ENCODE measurements at regions not wholly inside any gene's neighbourhood (a gene's known extent, or its start where the extent isn't known, plus 50 kb on each side); places are given as distances from the start of the nearest gene placed in this dataset.

DNA sequence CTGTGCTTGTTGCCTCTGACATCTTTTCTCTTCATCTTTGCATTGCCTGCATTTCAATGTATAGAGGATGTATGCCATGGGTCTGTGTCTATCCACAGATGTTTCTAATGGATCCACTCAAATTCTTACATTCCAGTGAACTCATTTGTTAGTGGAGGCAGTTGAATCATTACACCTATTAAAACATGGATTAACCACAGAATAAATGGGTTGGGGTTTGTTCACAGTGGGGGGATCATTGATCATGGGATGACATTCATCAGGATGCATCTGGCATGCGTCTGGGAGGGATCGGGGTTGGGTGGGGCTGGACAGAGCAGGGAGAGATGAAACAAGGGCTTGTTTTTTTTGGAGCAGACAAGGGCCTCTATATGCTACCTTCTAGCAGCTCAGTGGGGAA lies 182.5 kb downstream of the RHOU start:
- peak; percentile 64 to 72 for DNase-seq (ENCODE audit: low read depth in 2 of 2)

DNA sequence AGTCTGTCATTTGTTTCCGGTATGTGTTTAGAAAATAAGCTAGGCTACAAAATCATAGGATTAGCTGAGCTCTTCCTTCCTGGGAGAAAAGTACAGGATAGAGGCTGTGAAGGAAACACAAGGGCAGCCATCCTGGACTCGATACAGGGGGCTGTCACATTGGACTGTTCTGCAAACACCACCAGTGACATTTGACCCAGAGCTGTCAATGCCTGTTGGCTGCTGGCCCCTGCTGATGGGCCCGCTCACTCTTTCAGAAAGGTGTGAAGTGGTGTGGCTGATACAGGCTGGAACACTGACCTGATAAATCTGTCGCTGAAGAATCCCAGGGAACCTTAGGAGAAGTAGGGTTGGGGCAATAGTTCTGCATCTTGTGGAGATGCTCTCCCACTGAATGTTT lies 183.1 kb downstream of the RHOU start:
- no peak for DNase-seq (ENCODE audit: low read depth in 2 of 2)

DNA sequence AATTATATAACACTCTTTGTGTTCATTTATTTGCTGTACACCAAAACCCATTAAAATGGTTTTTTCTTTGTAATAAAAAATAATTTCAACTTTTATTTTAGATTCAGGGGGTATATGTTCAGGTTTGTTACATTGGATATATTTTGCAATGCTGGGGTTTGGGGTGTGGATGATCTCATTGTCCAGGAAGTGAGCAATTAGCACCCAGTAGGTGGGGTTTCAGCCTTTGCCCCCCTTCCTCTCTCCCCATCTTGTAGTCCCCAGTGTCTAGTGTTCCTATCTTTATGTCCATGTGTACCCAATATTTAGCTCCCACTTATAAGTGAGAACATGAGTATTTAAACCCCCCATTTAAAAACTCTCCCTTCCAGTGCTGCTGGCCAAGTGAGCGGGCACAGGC lies 184.6 kb downstream of the RHOU start:
- no peak for DNase-seq (ENCODE audit: low read depth in 2 of 2)

DNA sequence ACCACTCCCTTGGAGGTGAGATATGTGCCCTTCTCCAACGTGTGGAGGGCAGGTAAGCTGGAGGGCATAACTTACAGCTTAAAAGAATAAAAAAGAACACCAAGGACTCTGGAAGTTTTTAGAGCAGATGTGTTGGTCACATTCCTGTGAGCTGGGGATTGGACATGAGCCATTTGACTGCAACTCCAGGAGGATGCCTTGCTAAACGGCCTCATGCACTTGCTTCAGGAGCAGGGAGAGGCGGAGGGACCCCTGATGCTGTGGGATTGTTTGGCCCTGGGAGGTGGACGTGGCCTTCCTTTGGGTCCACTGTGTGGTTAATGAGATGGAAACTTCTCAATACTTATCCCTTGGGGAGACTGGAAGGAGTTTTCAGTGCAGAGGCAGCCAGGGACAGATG lies 185.6 kb downstream of the RHOU start:
- DNase-seq (ENCODE audit: low read depth in 2 of 2) = no peak

DNA sequence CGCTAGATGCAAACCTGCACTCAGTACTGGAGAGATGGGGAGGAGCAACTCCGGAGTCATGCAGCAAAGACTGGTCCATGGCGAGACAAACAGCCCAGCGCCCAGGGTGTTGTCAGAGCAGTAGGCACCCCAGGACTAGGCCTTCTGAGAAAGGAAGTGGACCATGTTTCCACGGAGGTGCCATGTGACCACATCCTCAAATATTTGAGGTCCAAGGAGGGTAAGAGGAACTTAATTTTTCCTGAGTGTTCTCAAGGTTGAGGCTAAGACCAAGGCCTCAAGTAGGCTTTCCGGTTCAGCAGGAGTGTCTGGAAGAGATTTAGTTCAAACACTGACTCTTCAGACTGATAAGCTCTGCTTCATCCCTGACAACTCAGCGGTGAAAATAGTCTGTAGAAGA lies 186.2 kb downstream of the RHOU start:
- no peak for DNase-seq (ENCODE audit: low read depth in 2 of 2)

DNA sequence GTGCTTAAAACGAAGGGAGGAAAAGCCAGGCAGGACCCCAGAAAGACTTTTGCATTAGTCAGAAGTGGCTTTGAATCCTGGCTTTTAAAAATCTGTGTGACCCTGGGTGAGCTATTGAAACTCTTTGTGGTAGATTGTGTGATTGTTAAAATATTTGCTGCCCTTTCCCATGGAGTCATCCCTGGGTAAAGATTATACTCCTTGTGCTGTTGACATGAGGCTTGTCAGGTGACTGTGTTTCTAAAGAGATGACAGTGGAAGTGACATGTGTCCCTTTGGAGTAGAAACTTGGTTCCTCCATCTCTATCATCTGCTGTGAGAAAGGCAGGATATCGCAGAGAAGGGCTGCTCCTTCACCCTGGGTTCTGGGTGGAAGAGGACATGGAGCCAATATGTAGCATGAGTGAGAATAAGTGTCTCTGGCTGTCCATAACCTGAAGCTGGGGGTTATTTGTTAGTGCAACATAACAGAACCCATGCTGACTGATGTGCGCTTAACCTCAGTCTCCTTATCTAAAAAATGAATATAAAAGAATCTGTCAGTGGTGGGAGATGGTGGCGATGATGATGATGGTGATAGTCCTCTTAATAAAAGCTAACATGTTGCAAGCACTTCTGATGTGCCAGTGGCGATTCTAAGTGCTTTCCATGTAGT lies 187.6 kb downstream of the RHOU start:
- no peak for DNase-seq (ENCODE audit: low read depth in 2 of 2)

DNA sequence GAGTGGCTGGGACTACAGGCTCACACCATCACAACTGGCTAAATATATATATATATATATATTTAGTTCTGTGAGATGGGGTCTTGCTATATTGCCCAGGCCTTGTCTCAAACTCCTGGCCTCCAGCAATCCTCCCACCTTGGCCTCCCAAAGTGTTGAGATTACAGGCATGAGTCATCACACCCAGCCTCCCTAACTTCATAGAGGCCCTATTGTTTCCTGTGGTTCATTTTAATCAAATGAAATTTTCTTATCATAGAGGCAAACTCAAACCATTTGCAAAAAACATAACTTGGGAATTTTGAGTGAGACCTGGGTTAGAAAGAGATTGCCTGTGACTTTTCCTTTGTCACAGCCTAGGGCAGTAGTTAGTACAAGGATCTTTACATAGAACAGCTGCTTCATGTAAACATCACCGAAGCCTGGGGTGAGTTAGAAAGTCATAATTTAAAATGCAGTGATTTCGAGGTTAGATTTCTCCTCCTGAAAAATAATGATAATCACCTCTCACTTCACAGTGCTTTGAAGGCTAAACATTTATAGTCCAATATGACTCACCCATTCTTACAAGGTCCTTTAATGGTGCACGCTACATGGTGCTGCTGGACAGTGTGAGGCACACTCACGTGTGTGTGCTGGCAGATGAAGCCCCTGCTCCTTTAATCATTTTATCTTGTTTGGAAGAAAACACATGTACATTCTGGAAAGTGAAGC lies 188.9 kb downstream of the RHOU start:
- no peak for DNase-seq (ENCODE audit: low read depth in 2 of 2)

DNA sequence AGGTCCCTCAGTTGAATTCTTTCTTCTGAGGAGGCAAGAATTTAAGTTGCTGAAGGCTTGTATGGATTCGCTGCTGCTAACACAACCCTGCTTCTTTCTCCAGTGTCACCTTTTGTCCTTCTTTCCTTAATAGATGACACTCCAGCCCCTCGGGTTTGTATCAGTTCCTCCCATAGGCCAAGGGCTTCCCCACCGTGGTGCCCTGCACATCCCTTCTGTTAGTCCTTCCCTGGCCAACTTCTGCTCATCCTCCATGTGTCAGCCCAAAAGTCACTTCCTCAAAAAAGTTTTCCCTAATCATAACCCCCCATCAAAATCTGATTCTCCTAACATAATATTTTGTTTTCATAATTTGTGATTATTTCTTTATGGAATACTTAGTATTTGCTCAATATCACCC lies 190.4 kb downstream of the RHOU start:
- DNase-seq (ENCODE audit: low read depth in 2 of 2) = no peak

DNA sequence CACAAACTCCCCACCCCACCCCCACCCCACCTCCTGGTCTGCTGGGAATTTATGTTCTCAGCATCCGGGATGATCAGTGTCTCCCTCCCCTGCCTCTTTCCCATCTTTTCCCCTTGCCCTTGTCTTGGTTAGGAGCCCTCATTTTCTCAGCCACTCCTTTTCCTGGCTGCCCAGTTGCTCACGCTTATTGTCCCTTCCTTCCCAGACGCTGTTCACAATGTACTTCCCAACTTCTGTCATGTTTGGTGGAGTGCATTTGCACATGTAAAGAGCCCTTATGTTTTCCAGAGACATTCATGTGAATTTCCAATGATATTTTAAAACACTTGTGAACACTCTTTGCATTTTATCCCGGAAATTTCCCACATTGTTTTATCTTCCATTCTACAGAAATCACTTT lies 192.1 kb downstream of the RHOU start:
- no peak for DNase-seq (ENCODE audit: low read depth in 2 of 2)

DNA sequence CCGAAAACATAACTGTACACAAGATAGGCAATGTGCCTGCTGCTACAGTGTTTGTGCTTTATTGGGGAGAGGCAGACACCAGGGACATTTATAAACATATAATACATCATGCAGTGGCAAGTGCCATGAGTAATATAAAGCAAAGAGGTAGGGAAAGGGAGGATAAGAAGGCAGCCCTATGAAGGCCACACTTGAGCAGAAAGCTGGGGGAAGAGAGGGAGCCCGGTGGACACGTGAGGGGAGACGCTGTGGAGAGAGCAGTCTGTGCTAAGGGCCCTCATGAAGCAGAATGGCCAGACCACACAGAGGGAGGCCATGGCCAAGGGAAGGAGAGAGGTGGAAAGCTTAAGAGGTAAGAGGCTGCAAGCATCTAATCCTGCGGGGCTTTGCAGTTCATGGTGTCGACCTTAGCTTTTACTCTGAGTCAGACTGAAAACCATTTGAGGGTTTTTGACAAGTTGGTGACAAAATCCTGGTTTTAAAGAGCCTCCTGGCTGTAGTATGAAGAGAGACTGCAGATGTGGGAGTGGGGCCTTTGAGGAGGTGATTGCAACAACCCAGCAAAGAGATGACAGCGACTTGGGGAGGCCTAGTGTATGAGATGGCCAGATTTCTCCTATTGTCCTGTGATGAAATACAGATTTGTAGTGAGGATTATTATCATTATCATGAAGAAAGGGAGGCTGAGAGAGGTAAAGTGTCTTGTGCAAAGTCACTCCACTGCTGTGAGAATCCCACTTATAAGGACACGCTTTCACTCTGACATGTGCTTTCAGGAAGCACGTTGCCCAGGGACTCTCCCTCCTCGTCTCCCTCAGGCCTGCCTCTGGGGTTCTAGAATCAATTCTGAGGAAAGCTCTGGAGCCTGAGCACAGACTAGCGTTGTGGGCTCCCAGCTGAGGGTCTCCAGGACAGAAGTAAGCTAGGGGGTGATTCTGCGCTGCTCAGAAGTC lies 192.9 kb downstream of the RHOU start:
- DNase-seq (ENCODE audit: low read depth in 2 of 2) = no peak

DNA sequence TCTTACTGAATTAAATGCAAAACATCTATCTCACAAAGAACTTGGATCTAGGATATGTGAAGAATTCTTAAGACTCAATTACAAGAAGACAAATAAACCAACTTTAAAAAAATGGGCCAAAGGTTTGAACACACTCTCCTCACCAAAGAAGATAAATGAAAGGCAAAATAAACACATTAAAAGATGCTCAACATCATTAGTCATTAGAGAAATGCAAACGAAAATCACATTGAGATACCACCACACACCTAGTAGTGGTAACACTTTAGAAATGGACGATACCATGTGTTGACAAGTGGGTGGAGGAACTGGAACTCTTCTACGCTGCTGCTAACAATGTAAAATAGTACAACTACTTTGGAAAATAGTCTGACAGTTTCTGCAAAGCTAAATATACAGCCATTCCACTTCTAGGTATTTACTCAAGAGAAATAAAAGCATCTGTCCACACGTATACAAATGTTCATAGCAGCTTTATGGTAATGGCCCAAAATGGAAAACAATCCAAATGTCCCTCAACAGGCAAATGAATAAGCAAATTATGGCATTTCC lies 194.3 kb downstream of the RHOU start:
- no peak for DNase-seq (ENCODE audit: low read depth in 2 of 2)

DNA sequence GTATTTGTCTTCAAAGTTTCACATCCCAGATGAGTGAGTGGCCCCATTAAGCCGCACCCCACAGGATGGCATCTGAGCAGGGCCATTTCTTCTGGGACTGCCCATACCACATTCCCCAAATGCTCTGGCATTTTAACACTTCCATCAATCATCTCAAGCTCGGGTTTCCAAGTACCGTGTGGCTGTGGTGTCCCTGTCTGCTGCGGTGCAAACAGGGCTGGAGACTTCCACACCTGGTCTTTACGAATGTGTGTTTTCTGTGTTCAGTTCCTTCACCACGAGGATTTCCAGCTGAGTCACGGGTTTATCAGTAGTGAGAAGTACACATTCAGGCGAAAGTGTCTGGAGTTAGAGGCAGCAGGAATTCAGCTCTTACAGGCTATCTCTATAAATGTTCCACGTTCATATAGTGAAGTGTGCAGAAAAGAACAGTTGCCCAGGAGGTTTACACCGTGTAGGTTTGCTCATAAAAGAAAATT lies 195.2 kb downstream of the RHOU start:
- DNase-seq (ENCODE audit: low read depth in 2 of 2) = no peak

DNA sequence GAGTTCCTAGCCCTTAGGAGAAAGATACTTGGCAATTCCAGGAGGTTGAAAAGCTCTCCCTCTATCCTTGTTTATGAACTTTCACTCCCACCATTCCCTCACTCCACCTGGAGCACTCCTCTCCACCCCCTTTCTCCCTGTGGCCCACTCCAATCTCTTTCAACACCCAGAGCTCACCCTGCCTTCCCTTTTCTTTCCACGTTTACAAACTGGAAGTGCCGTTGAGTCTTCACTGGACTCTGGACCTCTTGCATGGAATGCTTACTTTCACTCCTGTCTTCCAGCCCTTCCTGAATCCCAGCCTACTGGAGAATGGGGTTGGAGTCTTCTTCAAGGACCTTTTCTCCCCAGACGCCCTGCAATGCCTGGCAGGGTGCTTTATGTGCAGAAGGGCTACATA lies 198.5 kb downstream of the RHOU start:
- DNase-seq (ENCODE audit: low read depth in 2 of 2) = no peak

DNA sequence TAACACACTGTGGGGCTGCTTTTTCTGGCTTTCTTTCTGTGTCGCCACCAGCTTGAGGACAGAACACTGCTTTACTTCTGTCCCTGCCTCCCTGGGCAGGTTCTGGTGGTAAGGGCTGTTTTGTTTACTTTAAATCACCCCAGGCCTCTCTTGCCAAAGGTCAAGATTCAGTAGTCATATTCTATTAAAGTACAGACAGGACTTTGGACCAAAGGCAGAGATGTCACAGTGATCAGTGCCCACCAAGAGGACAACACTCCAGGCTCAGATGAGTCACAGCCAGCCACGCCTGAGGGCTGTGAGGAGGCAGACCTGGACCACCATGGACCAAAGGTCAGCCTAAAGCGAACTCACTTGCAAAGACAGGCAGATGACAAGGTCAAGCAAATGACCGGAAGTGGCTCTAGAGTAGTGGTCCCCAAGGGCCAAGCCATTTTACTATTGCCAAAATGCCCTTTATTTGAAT lies 200.0 kb downstream of the RHOU start:
- no peak for DNase-seq (ENCODE audit: low read depth in 2 of 2)

DNA sequence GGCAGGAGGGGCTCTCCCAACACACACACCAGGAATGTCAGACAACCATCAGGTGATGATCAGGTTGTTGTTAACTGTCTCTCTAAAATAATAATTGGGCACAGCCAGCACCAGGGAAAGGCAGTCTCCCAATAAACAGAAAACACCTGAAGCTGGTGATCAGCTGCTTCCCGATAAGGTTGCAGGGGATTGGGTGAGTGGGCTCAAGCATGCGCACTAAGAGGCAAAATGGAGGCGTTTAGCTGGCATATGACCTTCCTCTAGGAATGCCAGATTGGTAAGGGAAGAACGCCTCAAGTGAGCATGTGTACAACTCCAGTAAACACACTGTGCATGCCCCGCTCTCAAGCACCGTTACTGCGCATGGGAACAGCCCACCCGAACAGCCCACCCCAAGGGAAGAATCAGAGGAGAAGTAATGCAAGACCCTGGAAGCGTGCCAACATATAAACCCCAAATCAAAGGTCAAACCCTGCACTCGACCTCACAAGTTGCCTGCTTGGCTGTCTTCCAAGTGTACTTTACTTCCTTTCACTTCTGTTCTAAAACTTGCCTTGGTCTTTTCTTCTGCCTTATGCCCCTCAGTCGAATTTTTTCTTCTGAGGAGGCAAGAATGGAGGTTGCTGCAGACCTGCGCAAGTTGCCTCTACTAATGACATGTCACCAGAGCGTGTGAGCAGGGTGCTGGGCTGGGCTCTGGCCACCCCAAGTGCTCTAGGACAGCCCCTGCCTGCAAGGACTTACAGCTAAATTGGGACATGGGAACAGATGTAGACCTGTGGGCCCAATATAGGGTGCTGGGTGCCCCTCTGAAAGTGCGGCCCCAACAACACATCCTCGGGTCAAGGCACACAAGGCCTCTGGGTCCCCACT lies 200.8 kb downstream of the RHOU start:
- DNase-seq (ENCODE audit: low read depth in 2 of 2) = no peak

DNA sequence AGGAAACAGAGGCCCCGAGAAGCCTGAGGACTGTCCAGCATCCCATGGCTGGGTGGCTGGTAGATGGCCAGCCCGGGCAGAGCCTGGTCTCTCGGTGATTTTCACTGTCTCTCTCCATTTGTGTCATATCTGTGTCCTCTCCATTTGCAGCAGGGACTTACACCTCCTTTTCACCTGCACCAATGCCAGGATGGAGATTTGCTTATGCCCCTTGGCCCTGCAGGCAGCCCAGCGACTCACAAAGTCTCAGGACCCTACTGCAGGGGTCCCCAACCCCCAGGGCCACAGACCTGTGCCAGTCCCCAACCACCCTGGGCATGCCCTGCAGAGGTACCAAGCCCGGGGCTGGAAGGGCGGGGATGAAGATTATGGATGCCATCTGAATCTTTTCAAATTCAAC lies 201.6 kb downstream of the RHOU start:
- DNase-seq (ENCODE audit: low read depth in 2 of 2) = no peak

DNA sequence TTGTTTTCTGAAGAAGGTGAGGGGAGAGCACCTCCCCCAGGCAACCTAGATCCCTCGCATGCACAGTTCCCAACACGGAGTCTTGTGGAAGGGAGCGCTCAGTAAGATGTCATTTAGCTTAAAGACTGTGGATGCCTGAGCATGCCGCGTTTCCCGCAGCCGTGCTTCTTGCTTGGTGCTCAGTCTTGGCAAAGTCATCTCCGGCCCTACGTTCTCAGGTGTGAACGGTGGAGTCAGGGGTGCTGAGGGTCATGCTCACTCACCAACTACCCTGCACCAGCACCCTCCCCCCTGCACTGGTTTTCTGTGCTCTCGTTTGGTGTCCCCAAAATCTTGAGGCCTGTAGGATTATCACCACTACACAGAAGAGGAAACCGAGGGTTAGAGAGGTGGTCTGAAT lies 202.1 kb downstream of the RHOU start:
- DNase-seq (ENCODE audit: low read depth in 2 of 2) = no peak

DNA sequence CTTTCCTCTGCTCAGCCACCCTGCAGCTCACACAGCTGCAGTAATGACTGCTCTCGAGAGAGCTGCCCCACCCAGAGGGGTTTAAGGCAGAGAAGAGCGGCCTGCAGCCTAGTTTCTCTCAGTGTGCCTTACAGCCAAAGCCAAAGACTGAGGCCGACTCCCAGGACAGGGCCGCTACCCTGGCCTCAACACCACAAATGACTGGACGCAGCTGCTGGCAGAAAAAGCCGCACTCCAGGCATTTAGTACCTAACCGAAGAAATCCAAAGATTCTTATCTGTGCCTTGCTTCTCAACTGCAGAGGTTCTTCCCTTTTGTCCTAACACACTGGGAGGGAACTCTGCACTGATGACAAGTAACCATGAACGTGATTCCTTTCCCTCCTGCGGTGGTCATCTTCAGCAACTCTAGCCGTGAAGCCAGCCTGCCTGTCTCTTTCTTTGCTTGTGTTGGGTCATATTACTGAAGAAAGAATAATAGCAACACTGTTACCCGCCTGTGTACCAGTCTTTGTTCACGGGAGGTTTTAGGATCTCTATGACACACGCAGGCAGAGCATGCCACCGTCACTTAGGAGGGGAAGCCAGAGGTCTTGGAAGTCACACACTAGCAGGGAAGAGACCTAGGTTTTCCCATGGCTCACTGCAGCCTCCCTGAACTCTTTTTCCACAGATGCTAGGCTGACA lies 202.7 kb downstream of the RHOU start:
- no peak for DNase-seq (ENCODE audit: low read depth in 2 of 2)

DNA sequence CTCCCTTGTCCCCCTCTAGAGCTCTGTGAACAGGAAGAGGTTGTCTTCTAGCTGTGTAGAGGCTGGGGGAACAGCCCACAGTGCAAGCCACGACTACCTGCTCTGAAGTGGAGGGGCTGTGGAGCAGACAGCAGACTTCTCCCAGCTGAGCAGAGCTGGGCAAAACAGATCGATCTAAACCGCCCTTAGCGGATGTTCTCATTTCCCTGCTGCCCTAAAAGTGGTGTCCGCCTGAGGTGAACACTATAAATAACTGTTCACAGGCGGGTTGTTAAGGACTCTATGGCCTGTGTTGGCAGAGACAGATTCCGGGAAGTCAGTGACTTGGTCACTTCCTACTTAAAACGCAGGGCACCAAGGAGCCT lies 203.2 kb downstream of the RHOU start:
- no peak for DNase-seq (ENCODE audit: low read depth in 2 of 2)

DNA sequence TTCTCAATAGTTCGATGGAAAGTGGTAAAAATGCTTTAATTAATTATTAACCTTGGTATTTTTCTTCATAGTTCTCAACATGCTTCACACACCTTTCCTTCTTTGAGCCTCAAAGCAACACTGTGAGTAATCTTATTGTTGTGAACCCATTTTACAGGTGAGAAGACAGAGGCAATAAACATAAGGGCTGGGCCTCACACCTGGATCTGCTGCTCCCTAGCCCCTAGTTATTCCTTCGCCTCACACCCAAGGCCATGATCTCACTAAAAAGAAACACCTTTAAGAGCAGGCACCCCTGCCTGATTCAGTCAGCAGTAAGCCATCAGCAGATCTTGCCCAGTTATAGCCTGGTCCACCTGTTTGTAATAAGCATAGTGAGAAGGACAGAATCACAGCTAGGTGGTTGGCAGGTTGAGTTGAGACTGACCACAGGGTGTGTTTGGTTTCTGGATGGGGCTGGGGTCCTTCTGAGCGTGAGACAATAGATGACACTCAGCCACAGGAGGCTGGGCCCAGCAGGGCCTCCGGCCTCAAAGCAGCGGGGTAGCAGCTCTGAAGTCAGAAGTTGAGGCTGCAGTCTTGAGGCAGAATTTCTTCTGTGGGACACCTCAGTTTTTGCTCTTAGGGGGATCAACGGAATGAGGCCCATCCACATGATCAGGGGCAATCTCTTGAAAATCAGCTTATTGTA lies 203.9 kb downstream of the RHOU start:
- no peak for DNase-seq (ENCODE audit: low read depth in 2 of 2)

Data from fibroblast of skin of left biceps (primary cell).